Neuronal stem cell (in vitro differentiated cells): ENCODE measurements at regions not wholly inside any gene's neighbourhood (a gene's known extent, or its start where the extent isn't known, plus 50 kb on each side); places are given as distances from the start of the nearest gene placed in this dataset.
A peak's percentile ranks its signal among the peaks of the same experiment; 100 is the strongest.
"Not testable (repeated sequence)": the region's sequence is repeated elsewhere in the genome, so short reads cannot be mapped to it uniquely, and the experiment has no call there.

Experiments used
- DNase-seq: peaks from one replicate; pipeline ENCODE4 v3.0.0-alpha.2; 2013; ENCODE audit warnings: low spot score
- H2AFZ ChIP-seq: one replicate; pipeline ENCODE4 v1.6.1; 2013; ENCODE audit warnings: mild to moderate bottlenecking, low read length, inconsistent platforms
- H2AK5ac ChIP-seq: 2 replicates; pipeline ENCODE4 v1.6.1; 2013; ENCODE audit warnings: low read depth, mild to moderate bottlenecking, inconsistent platforms, low read length, moderate library complexity, mixed read lengths
- H2BK120ac ChIP-seq: 2 replicates; pipeline ENCODE4 v1.6.1; 2013; ENCODE audit warnings: low read depth, mild to moderate bottlenecking, inconsistent platforms, low read length, moderate library complexity, mixed read lengths
- H2BK12ac ChIP-seq: one replicate; pipeline ENCODE4 v1.6.1; 2013; ENCODE audit warnings: low read length, inconsistent platforms
- H2BK15ac ChIP-seq: 2 replicates; pipeline ENCODE4 v1.6.1; 2013; ENCODE audit warnings: mild to moderate bottlenecking, low read length, inconsistent platforms, mixed read lengths
- H2BK5ac ChIP-seq: one replicate; pipeline ENCODE4 v1.6.1; 2013; ENCODE audit warnings: inconsistent platforms, mild to moderate bottlenecking, low read length, moderate library complexity
- H3K14ac ChIP-seq: one replicate; pipeline ENCODE4 v1.6.1; 2013; ENCODE audit warnings: low read length, inconsistent platforms
- H3K18ac ChIP-seq: 2 replicates; pipeline ENCODE4 v1.6.1; 2013; ENCODE audit warnings: low read length, inconsistent platforms
- H3K23ac ChIP-seq: 2 replicates; pipeline ENCODE4 v1.6.1; 2013; ENCODE audit warnings: low read depth, mild to moderate bottlenecking, mixed read lengths, low read length, inconsistent platforms; ENCODE audit not compliant: poor library complexity
- H3K27ac ChIP-seq: replicated peaks from 3 replicates; pipeline ENCODE4 v1.5.1; 2013; ENCODE audit warnings: low read length, inconsistent platforms
- H3K27me3 ChIP-seq, 3 experiments: 2 replicates each; pipeline ENCODE4 v1.6.1; 2013; ENCODE audit warnings: low read length in 3 of 3, mild to moderate bottlenecking in 2 of 3, inconsistent platforms in 1 of 3, low read depth in 1 of 3, mixed read lengths in 1 of 3, moderate library complexity in 1 of 3; ENCODE audit not compliant: control insufficient read depth in 3 of 3, insufficient read depth in 3 of 3
- H3K36me3 ChIP-seq, 2 donors: replicated peaks in 1 of 2; 2 replicates each; pipeline ENCODE4 v1.6.1; 2013; ENCODE audit warnings: low read length in 2 of 2; ENCODE audit not compliant: control insufficient read depth in 2 of 2, insufficient read depth in 2 of 2
- H3K4ac ChIP-seq: 2 replicates; pipeline ENCODE4 v1.6.1; 2013; ENCODE audit warnings: inconsistent platforms, mild to moderate bottlenecking, low read length, moderate library complexity
- H3K4me1 ChIP-seq, 2 donors: 1 replicate in 1 of 2; 2 replicates in 1 of 2; pipeline ENCODE4 v1.6.1; 2013; ENCODE audit warnings: low read length in 2 of 2, low read depth in 1 of 2; ENCODE audit not compliant: control insufficient read depth in 2 of 2, insufficient read depth in 1 of 2
- H3K4me2 ChIP-seq: one replicate; pipeline ENCODE4 v1.6.1; 2013; ENCODE audit warnings: mild to moderate bottlenecking, low read length, inconsistent platforms; ENCODE audit not compliant: insufficient read depth, poor library complexity, severe bottlenecking
- H3K4me3 ChIP-seq, 2 donors: 2 replicates each; pipeline ENCODE4 v1.5.1; 2013; ENCODE audit warnings: low read length in 2 of 2, mild to moderate bottlenecking in 2 of 2, inconsistent platforms in 1 of 2, moderate library complexity in 1 of 2
- H3K79me1 ChIP-seq: one replicate; pipeline ENCODE4 v1.6.1; 2013; ENCODE audit warnings: low read depth, mild to moderate bottlenecking, inconsistent platforms, low read length, moderate library complexity
- H3K9ac ChIP-seq: one replicate; pipeline ENCODE4 v1.6.1; 2013; ENCODE audit warnings: mild to moderate bottlenecking, low read depth, low read length, inconsistent platforms; ENCODE audit not compliant: poor library complexity
- H3K9me3 ChIP-seq, 2 donors: replicated peaks in 1 of 2; 2 replicates each; pipeline versions ENCODE3 to v1.6.1; 2013; ENCODE audit warnings: low read length in 2 of 2, mild to moderate bottlenecking in 2 of 2, inconsistent platforms in 1 of 2, low read depth in 1 of 2, mixed read lengths in 1 of 2, moderate library complexity in 1 of 2; ENCODE audit not compliant: control insufficient read depth in 2 of 2, insufficient read depth in 1 of 2
- H4K8ac ChIP-seq: one replicate; pipeline ENCODE4 v1.6.1; 2013; ENCODE audit warnings: low read depth, mild to moderate bottlenecking, inconsistent platforms, low read length, moderate library complexity
- H4K91ac ChIP-seq: one replicate; pipeline ENCODE4 v1.6.1; 2013; ENCODE audit warnings: low read length, low read depth, mild to moderate bottlenecking, inconsistent platforms; ENCODE audit not compliant: poor library complexity
- WGBS, 2 donors: extraction: QIAGEN DNeasy Blood & Tissue Kit; methylation state at CpG; one replicate each; pipeline ENCODE4 v1.1.7; 2013; ENCODE audit warnings: missing lambda C conversion rate in 2 of 2, mixed read lengths in 1 of 2; ENCODE audit not compliant: insufficient read length in 2 of 2, insufficient replicate concordance in 1 of 2; ENCODE audit errors: extremely low coverage in 2 of 2; 5-methylcytosine and 5-hydroxymethylcytosine counted together

DNA sequence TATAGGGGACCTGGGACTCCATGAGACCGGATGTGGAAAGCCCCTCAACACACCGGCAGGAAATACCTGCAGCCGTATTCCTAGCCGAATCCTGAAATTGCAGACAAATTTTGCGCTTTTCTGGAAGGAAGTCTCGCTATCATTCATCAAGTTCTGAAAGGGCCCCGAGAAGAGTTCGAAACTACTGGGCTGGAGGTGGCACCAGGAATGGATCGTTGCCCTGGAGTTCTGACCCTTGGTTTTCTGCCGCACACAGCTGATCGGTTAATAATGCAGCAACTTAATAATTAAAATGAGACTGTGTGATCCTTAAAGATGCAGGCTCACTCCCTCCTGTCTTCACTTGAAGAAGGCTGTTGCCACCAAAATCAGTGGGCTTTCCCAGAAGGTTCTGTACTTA, 55.7 kb upstream of the MRTFB start:
- peak overlapping the region; percentile 27 for H2AFZ ChIP-seq
- no CpG with 5 or more reads among the region's 11 CpGs for WGBS, 2 donors
- no peaks in the 10 kb centered on the region for H3K9me3 ChIP-seq
- no peak overlapping the region for H3K4me2 ChIP-seq
- no peak overlapping the region for H2BK12ac ChIP-seq
- H3K79me1 ChIP-seq = no peaks in the 10 kb centered on the region
- no peaks in the 10 kb centered on the region for H3K36me3 ChIP-seq
- H3K27me3 ChIP-seq = no peaks in the 10 kb centered on the region
- DNase-seq = no peak
- H2BK120ac ChIP-seq = no peak overlapping the region
- no peak overlapping the region for H2BK15ac ChIP-seq
- no peak overlapping the region for H4K91ac ChIP-seq
- no peak overlapping the region for H3K23ac ChIP-seq
- no peak overlapping the region for H3K4me3 ChIP-seq
- H3K14ac ChIP-seq = no peak overlapping the region
- H3K18ac ChIP-seq = no peak overlapping the region
- H2BK5ac ChIP-seq = no peak overlapping the region
- H4K8ac ChIP-seq = no peak overlapping the region
- no peak overlapping the region for H3K27ac ChIP-seq
- H3K4ac ChIP-seq = no peak overlapping the region
- no peak overlapping the region for H2AK5ac ChIP-seq
- no peak overlapping the region for H3K9ac ChIP-seq
- peaks cover 7 to 12% of the 10 kb centered on the region in 2 donors for H3K4me1 ChIP-seq

DNA sequence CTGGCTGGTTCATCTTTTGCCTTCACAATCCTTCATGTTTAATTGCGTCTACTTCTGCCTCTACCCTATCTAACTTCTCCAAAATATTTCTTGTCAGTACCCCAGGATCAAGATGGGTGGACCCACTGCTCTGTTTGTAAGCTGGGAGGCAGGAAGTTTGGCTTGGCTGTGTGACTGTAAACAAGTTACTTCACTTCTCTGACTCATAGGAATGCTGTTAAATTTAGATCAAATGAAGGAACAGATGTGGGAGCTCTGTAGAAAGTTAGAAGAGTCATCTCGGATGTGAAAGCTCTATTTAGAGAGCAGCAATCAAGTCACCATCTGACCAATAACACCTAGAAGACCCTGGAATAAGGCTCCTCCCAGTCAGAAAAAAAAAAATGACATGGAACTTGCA, 55.2 kb upstream of the MRTFB start:
- no peak overlapping the region for H3K4me2 ChIP-seq
- no peak for DNase-seq
- no peak overlapping the region for H2BK120ac ChIP-seq
- WGBS, 2 donors = no CpG with 5 or more reads among the region's 2 CpGs
- H3K23ac ChIP-seq = no peak overlapping the region
- no peaks in the 10 kb centered on the region for H3K36me3 ChIP-seq
- no peak overlapping the region for H2BK5ac ChIP-seq
- no peak overlapping the region for H2BK15ac ChIP-seq
- H3K14ac ChIP-seq = no peak overlapping the region
- no peak overlapping the region for H3K4ac ChIP-seq
- H3K4me1 ChIP-seq = peaks cover 7 to 12% of the 10 kb centered on the region in 2 donors
- H3K27me3 ChIP-seq = no peaks in the 10 kb centered on the region
- no peak overlapping the region for H3K18ac ChIP-seq
- no peak overlapping the region for H4K91ac ChIP-seq
- H4K8ac ChIP-seq = no peak overlapping the region
- no peak overlapping the region for H3K9ac ChIP-seq
- no peak overlapping the region for H3K4me3 ChIP-seq
- H2AFZ ChIP-seq = no peak overlapping the region
- H3K9me3 ChIP-seq = no peaks in the 10 kb centered on the region
- H3K79me1 ChIP-seq = no peaks in the 10 kb centered on the region
- no peak overlapping the region for H2AK5ac ChIP-seq
- H3K27ac ChIP-seq = no peak overlapping the region
- no peak overlapping the region for H2BK12ac ChIP-seq

DNA sequence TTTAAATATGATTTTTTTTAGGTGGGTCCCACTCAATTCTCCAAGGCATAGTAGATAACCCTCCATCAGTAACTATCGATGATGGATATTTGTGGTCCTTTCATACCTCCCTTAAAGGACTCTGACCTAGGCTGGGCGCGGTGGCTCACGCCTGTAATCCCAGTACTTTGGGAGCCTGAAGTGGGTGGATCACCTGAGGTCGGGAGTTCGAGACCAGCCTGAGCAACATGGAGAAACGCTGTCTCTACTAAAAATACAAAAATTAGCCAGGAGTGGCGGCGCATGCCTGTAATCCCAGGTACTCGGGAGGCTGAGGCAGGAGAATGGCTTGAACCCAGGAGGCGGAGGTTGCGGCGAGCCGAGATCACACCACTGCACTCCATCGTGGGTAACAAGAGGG, 54.8 kb upstream of the MRTFB start:
- H2BK5ac ChIP-seq, H2AK5ac ChIP-seq, H3K27ac ChIP-seq: not testable (repeated sequence)

DNA sequence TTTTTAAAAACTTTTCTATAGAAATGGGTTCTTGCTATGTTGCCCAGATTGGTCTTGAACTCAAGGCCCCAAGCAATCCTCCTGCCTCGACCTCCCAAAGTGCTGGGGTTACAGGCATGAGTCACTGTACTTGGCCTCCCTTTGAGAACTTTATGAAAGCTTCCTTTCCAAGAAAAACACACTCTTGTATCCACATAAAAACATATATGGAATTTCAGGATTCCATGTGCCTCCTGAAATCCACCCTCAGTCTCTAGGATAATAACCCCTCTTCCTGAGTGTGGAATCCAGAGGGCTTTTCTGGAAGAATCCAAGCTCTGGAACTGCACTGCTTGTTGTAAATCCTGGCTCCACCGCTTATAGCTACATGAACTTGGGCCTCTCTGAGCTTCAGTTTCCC, 53.2 kb upstream of the MRTFB start:
- Histone ChIP-seq H3K4ac (no peak overlapping the region), H2BK15ac (no peak overlapping the region), H3K27ac (no peak overlapping the region), H2BK5ac (no peak overlapping the region), H3K18ac (no peak overlapping the region), H3K4me2 (no peak overlapping the region), H3K79me1 (no peaks in the 10 kb centered on the region), H3K9ac (no peak overlapping the region), H3K4me3 (no peak overlapping the region), H3K4me1 (peaks cover 7 to 11% of the 10 kb centered on the region in 2 donors), H3K36me3 (no peaks in the 10 kb centered on the region), H3K23ac (no peak overlapping the region), H4K91ac (no peak overlapping the region), H4K8ac (no peak overlapping the region), H3K9me3 (no peaks in the 10 kb centered on the region), H2BK12ac (no peak overlapping the region), H3K27me3 (no peaks in the 10 kb centered on the region), H2BK120ac (no peak overlapping the region), H2AK5ac (no peak overlapping the region), H2AFZ (no peak overlapping the region), H3K14ac (no peak overlapping the region)
- no peak for DNase-seq
- no CpG with 5 or more reads among the region's 2 CpGs for WGBS, 2 donors

More for the DNA sequence above, 54.8 kb upstream of the MRTFB start:
- H3K79me1 ChIP-seq, H3K14ac ChIP-seq, H3K18ac ChIP-seq, H2BK12ac ChIP-seq, H3K9ac ChIP-seq, H3K9me3 ChIP-seq, H2BK15ac ChIP-seq, H2AFZ ChIP-seq, H3K4ac ChIP-seq, H3K27me3 ChIP-seq, H4K8ac ChIP-seq, H2BK120ac ChIP-seq, H3K4me3 ChIP-seq, H3K36me3 ChIP-seq, H3K23ac ChIP-seq, DNase-seq, H4K91ac ChIP-seq, H3K4me2 ChIP-seq: not testable (repeated sequence)
- no CpG with 5 or more reads among the region's 15 CpGs for WGBS, 2 donors
- peaks cover 7 to 12% of the 10 kb centered on the region in 2 donors for H3K4me1 ChIP-seq
